GM20000 (cell line): ENCODE measurements at regions not wholly inside any gene's neighbourhood (a gene's known extent, or its start where the extent isn't known, plus 50 kb on each side); places are given as distances from the start of the nearest gene placed in this dataset.

ENCODE experiments used
- DNase-seq: peaks from one replicate; pipeline ENCODE4 v3.0.0; 2012; ENCODE audit warnings: low spot score
- CTCF ChIP-seq: IDR thresholded peaks from 2 replicates; pipeline ENCODE4 v1.5.1; 2012; ENCODE audit warnings: mild to moderate bottlenecking, control low read depth; ENCODE audit errors: extremely low read depth, missing control alignments

GRCh38 chr4:61044837-61045236 is 155.3 kb upstream of the ADGRL3 start:
- no peak for DNase-seq
- TF ChIP-seq CTCF, result no peak

GRCh38 chr4:61049018-61049417 is 151.1 kb upstream of the ADGRL3 start:
- DNase-seq, result no peak
- no peak for TF ChIP-seq CTCF

GRCh38 chr4:61067381-61067780 is 132.7 kb upstream of the ADGRL3 start:
- no peak for TF ChIP-seq CTCF
- no peak for DNase-seq

- TF ChIP-seq CTCF, result no peak
- DNase-seq, result no peak
Measured at GRCh38 chr4:61068060-61068459, 132.1 kb upstream of the ADGRL3 start.

- DNase-seq, result no peak
- TF ChIP-seq CTCF, result no peak
Measured at GRCh38 chr4:61068745-61069144, 131.4 kb upstream of the ADGRL3 start.

GRCh38 chr4:61070269-61070668 is 129.9 kb upstream of the ADGRL3 start:
- no peak for DNase-seq
- no peak for TF ChIP-seq CTCF

- no peak for TF ChIP-seq CTCF
- DNase-seq, result no peak
Measured at GRCh38 chr4:61079427-61079826, 120.7 kb upstream of the ADGRL3 start.

GRCh38 chr4:61079976-61080375 is 120.2 kb upstream of the ADGRL3 start:
- DNase-seq, result no peak
- TF ChIP-seq CTCF, result no peak
